HepG2 (cell line): ENCODE measurements at regions not wholly inside any gene's neighbourhood (a gene's known extent, or its start where the extent isn't known, plus 50 kb on each side); places are given as distances from the start of the nearest gene placed in this dataset.

Experiments used
- ATAC-seq: fragments of 200-7000 bp; cut with Tn5 transposase; 3 replicates; pipeline ENCODE4 v1.9.1; 2020; ENCODE audit warnings: mild to moderate bottlenecking, moderate library complexity
- BruUV-seq: library from RNA; stranded (reverse); fragments of 400-500 nt; replicated peaks from 2 replicates; lab custom pipeline; 2021; lab: Mats Ljungman, UMichigan
- CTCF ChIA-PET: fragments of 300-600 bp; formaldehyde crosslinking; extraction: SDS; loops from one replicate; lab custom pipeline; 2021; ENCODE audit warnings: low total read pairs, inconsistent platforms, low intra/inter-chr PET ratio; lab: Yijun Ruan, JAX
- POLR2A ChIA-PET: fragments of 350-600 bp; sonication (Branson Sonifier 250); formaldehyde crosslinking; loops from one replicate; lab custom pipeline; 2020; ENCODE audit warnings: antibody characterized with exemption, inconsistent platforms; lab: Yijun Ruan, JAX
- DNase-seq: peaks from one replicate; pipeline ENCODE4 v3.0.0-alpha.2; 2015; ENCODE audit warnings: low spot score
- FAIRE-seq: peaks from 3 replicates; lab custom pipeline; 2011; peaks lifted over from hg19 to GRCh38; lab: Jason Lieb, UNC
- H2AFZ ChIP-seq: one replicate; pipeline ENCODE4 v1.6.1; 2011; ENCODE audit warnings: low read length, inconsistent platforms
- H3K27ac ChIP-seq: fragments of 300-600 bp; 3 replicates; pipeline ENCODE4 v1.8.0; 2011; ENCODE audit warnings: mixed run types, mild to moderate bottlenecking, mixed read lengths, low read length, inconsistent platforms; ENCODE audit not compliant: insufficient read depth; ENCODE audit errors: extremely low read length
- H3K27me3 ChIP-seq, 2 experiments: fragments of 200-600 bp in 1 of 2; 2 replicates in 1 of 2; 3 replicates in 1 of 2; pipeline versions ENCODE4 v1.6.0 to v1.8.0; 2011; ENCODE audit warnings: low read length in 2 of 2, mild to moderate bottlenecking in 2 of 2, moderate library complexity in 2 of 2, inconsistent platforms in 1 of 2; ENCODE audit not compliant: insufficient read depth in 2 of 2, control insufficient read depth in 1 of 2
- H3K36me3 ChIP-seq, 2 experiments: fragments of 200-600 bp in 1 of 2; replicated peaks in 1 of 2; 2 replicates in 1 of 2; 3 replicates in 1 of 2; pipeline versions ENCODE4 v1.5.1 to v1.8.0; 2011; ENCODE audit warnings: low read length in 2 of 2, inconsistent platforms in 1 of 2; ENCODE audit not compliant: insufficient read depth in 2 of 2, control insufficient read depth in 1 of 2
- H3K4me1 ChIP-seq: 2 replicates; pipeline ENCODE4 v1.5.1; 2012; ENCODE audit warnings: low read length, inconsistent platforms; ENCODE audit not compliant: insufficient read depth
- H3K4me2 ChIP-seq: 2 replicates; pipeline ENCODE4 v1.6.0; 2011; ENCODE audit warnings: low read depth, low read length, inconsistent platforms
- H3K4me3 ChIP-seq, 3 experiments: fragments of 200-600 bp in 1 of 3; sonication (generic), shearing (Covaris generic) in 1 of 3; replicated peaks in 1 of 3; 2 replicates each; pipeline ENCODE4 v1.5.1; 2011 to 2016; ENCODE audit warnings: low read length in 3 of 3, inconsistent platforms in 2 of 3, low read depth in 2 of 3, mild to moderate bottlenecking in 2 of 3, control low read depth in 1 of 3, mixed read lengths in 1 of 3; ENCODE audit not compliant: insufficient read depth in 1 of 3
- H3K79me2 ChIP-seq: one replicate; pipeline ENCODE4 v1.6.1; 2011; ENCODE audit warnings: low read length, inconsistent platforms; ENCODE audit not compliant: insufficient read depth
- H3K9ac ChIP-seq: 2 replicates; pipeline ENCODE4 v1.6.0; 2011; ENCODE audit warnings: mild to moderate bottlenecking, low read depth, low read length, inconsistent platforms; ENCODE audit not compliant: insufficient read depth
- H3K9me3 ChIP-seq: 2 replicates; pipeline ENCODE4 v1.5.1; 2012; ENCODE audit warnings: mild to moderate bottlenecking, low read length
- H4K20me1 ChIP-seq: 2 replicates; pipeline ENCODE4 v1.6.0; 2011; ENCODE audit warnings: inconsistent platforms, mild to moderate bottlenecking, low read length, moderate library complexity; ENCODE audit not compliant: insufficient read depth
- CREM ChIP-seq, 2 experiments: sonication (generic) in 1 of 2; formaldehyde crosslinking in 1 of 2; IDR thresholded peaks; 2 replicates each; pipeline versions ENCODE4 v1.4.0 to v1.6.1; 2016 to 2020; ENCODE audit warnings: antibody characterized with exemption in 1 of 2, mild to moderate bottlenecking in 1 of 2, missing genetic modification reagents in 1 of 2
- CSRNP2 ChIP-seq: sonication (generic); formaldehyde crosslinking; conservative IDR thresholded peaks from 2 replicates; pipeline ENCODE4 v1.8.0; 2022; ENCODE audit warnings: low read depth, missing genetic modification reagents
- FLYWCH1 ChIP-seq: sonication (generic); formaldehyde crosslinking; IDR thresholded peaks from 2 replicates; pipeline ENCODE4 v1.8.1; 2023; ENCODE audit warnings: mild to moderate bottlenecking, missing genetic modification reagents
- GABPB1 ChIP-seq: IDR thresholded peaks from 2 replicates; pipeline ENCODE4 v1.6.1; 2016; ENCODE audit warnings: mild to moderate bottlenecking, missing genetic modification reagents, moderate library complexity, missing compliant biosample characterization
- HCFC1 ChIP-seq: fragments of 150-350 bp; IDR thresholded peaks from 2 replicates; pipeline ENCODE4 v1.6.1; 2014; ENCODE audit warnings: low read depth, low read length
- KLF15 ChIP-seq: sonication (generic); formaldehyde crosslinking; IDR thresholded peaks from 2 replicates; pipeline ENCODE4 v1.8.1; 2023; ENCODE audit warnings: borderline replicate concordance, mild to moderate bottlenecking, inconsistent platforms, missing genetic modification reagents, mixed read lengths
- MTF2 ChIP-seq: sonication (generic); formaldehyde crosslinking; IDR thresholded peaks from 2 replicates; pipeline ENCODE4 v1.5.0; 2020; ENCODE audit warnings: missing genetic modification reagents, borderline replicate concordance
- MYNN ChIP-seq: sonication (generic); formaldehyde crosslinking; IDR thresholded peaks from 2 replicates; pipeline ENCODE4 v1.4.0; 2020; ENCODE audit warnings: mild to moderate bottlenecking, low read depth, missing genetic modification reagents
- RAD51 ChIP-seq: fragments of 450-650 bp; IDR thresholded peaks from 2 replicates; pipeline ENCODE4 v1.6.1; 2016; ENCODE audit warnings: borderline replicate concordance
- SMYD3 ChIP-seq: sonication (generic); formaldehyde crosslinking; IDR thresholded peaks from 2 replicates; pipeline ENCODE4 v1.8.1; 2023; ENCODE audit warnings: mild to moderate bottlenecking, missing genetic modification reagents
- TBP ChIP-seq: sonication (generic); formaldehyde crosslinking; IDR thresholded peaks from 2 replicates; pipeline ENCODE4 v1.5.0; 2020; ENCODE audit warnings: missing genetic modification reagents
- TBX3 ChIP-seq: fragments of 450-650 bp; IDR thresholded peaks from 2 replicates; pipeline ENCODE4 v1.6.1; 2017; ENCODE audit warnings: antibody characterized with exemption, mild to moderate bottlenecking, inconsistent platforms, borderline replicate concordance
- WGBS: methylation state at CpG from one replicate; pipeline ENCODE4 v1.1.6; 2017; ENCODE audit warnings: low lambda C conversion rate; 5-methylcytosine and 5-hydroxymethylcytosine counted together
- in situ Hi-C: cut with HindIII; loops from 2 replicates; pipeline ENCODE4 v1.10.0; 2017; ENCODE audit warnings: low pct_unique_long_range_greater_than_20kb; ENCODE audit not compliant: extremely low pct_ligation_motif_present
- intact Hi-C: fragments of 100-400 bp; cut with micrococcal nuclease; formaldehyde crosslinking; loops from one replicate; pipeline ENCODE4 v1.10.0; 2022; ENCODE audit not compliant: unreplicated experiment

GRCh38 chr13:76314495-76314894 lies 571.7 kb downstream of the KCTD12 start:
- ATAC-seq, result no peak
- ChIA-PET POLR2A (no interaction called here), CTCF (no interaction called here)
- 14% methylated on average over 6 of the region's 6 CpGs for WGBS
- no peaks in the 10 kb centered on the region for H3K36me3 ChIP-seq
- intact Hi-C loops, result no loop called here
- no peak overlapping the region for H3K27ac ChIP-seq
- no peaks in the 10 kb centered on the region for H3K4me1 ChIP-seq
- H3K9ac ChIP-seq, result no peak overlapping the region
- FAIRE-seq, result no peak
- no peak overlapping the region for H2AFZ ChIP-seq
- H4K20me1 ChIP-seq, result no peaks in the 10 kb centered on the region
- in situ Hi-C loops, result no loop called here
- H3K4me2 ChIP-seq, result no peak overlapping the region
- H3K79me2 ChIP-seq, result no peaks in the 10 kb centered on the region
- H3K4me3 ChIP-seq, result no peak overlapping the region
- TF ChIP-seq SMYD3 (CRISPR knock-in tag) (no peak), MYNN (CRISPR knock-in tag) (no peak), CSRNP2 (CRISPR knock-in tag) (no peak), FLYWCH1 (CRISPR knock-in tag) (no peak), MTF2 (CRISPR knock-in tag) (no peak), TBP (CRISPR knock-in tag) (no peak), CREM (IDR thresholded peaks at IDR 0.05) (no peak), CREM (CRISPR knock-in tag; IDR thresholded peaks at IDR 0.05) (no peak), KLF15 (no peak), HCFC1 (no peak), GABPB1 (CRISPR knock-in tag) (no peak), RAD51 (no peak), TBX3 (no peak)
- no peak for DNase-seq
- no peaks in the 10 kb centered on the region for H3K9me3 ChIP-seq
- no TSS peak for BruUV-seq
- H3K27me3 ChIP-seq, result no peaks in the 10 kb centered on the region
